DND-41 (cell line): ENCODE measurements at regions not wholly inside any gene's neighbourhood (a gene's known extent, or its start where the extent isn't known, plus 50 kb on each side); places are given as distances from the start of the nearest gene placed in this dataset.

ENCODE experiments used
- ATAC-seq: fragments of 200-7000 bp; cut with Tn5 transposase; 3 replicates; pipeline ENCODE4 v1.9.1; 2021; ENCODE audit warnings: low read depth; ENCODE audit not compliant: insufficient read depth
- DNase-seq: peaks from one replicate; pipeline ENCODE4 v3.0.0-alpha.2; 2020
- H2AFZ ChIP-seq: 2 replicates; pipeline ENCODE4 v1.6.0; 2012; ENCODE audit warnings: low read depth, low read length
- H3K27ac ChIP-seq: 2 replicates; pipeline ENCODE4 v1.5.1; 2012; ENCODE audit warnings: low read length, inconsistent platforms
- H3K27me3 ChIP-seq: fragments of 200-600 bp; sonication (generic); 2 replicates; pipeline ENCODE4 v1.6.0; 2012; ENCODE audit warnings: low read length, mild to moderate bottlenecking, inconsistent platforms; ENCODE audit not compliant: insufficient read depth, poor library complexity
- H3K36me3 ChIP-seq: 2 replicates; pipeline ENCODE4 v1.5.1; 2012; ENCODE audit warnings: low read length, inconsistent platforms; ENCODE audit not compliant: insufficient read depth
- H3K4me1 ChIP-seq: 2 replicates; pipeline ENCODE4 v1.5.1; 2012; ENCODE audit warnings: mild to moderate bottlenecking, low read length; ENCODE audit not compliant: insufficient read depth
- H3K4me2 ChIP-seq: 2 replicates; pipeline ENCODE4 v1.6.0; 2012; ENCODE audit warnings: mild to moderate bottlenecking, moderate library complexity, low read length, inconsistent platforms; ENCODE audit not compliant: insufficient read depth
- H3K4me3 ChIP-seq, 2 experiments: fragments of 200-600 bp in 1 of 2; shearing (Covaris generic) in 1 of 2; 2 replicates each; pipeline ENCODE4 v1.5.1; 2012 to 2016; ENCODE audit warnings: inconsistent platforms in 2 of 2, low read length in 2 of 2, mild to moderate bottlenecking in 2 of 2, low read depth in 1 of 2, moderate library complexity in 1 of 2
- H3K79me2 ChIP-seq: 2 replicates; pipeline ENCODE4 v1.6.0; 2012; ENCODE audit warnings: low read length, inconsistent platforms; ENCODE audit not compliant: insufficient read depth
- H3K9ac ChIP-seq: 2 replicates; pipeline ENCODE4 v1.6.0; 2012; ENCODE audit warnings: low read depth, mild to moderate bottlenecking, inconsistent platforms, low read length, moderate library complexity
- H3K9me3 ChIP-seq: 2 replicates; pipeline ENCODE4 v1.5.1; 2012; ENCODE audit warnings: low read length, moderate library complexity, mild to moderate bottlenecking, inconsistent platforms; ENCODE audit not compliant: insufficient read depth, severe bottlenecking
- H4K20me1 ChIP-seq: 2 replicates; pipeline ENCODE4 v1.6.0; 2012; ENCODE audit warnings: low read length; ENCODE audit not compliant: insufficient read depth
- CTCF ChIP-seq: IDR thresholded peaks from 2 replicates; pipeline ENCODE4 v1.5.1; 2012; ENCODE audit warnings: borderline replicate concordance, low read length, moderate library complexity, mild to moderate bottlenecking; ENCODE audit not compliant: poor library complexity, severe bottlenecking; ENCODE audit errors: extremely low read depth
- EZH2 ChIP-seq: IDR thresholded peaks from 3 replicates; pipeline ENCODE4 v1.6.1; 2012; ENCODE audit warnings: borderline replicate concordance, low read depth, mild to moderate bottlenecking, moderate library complexity, low read length, inconsistent platforms; ENCODE audit not compliant: severe bottlenecking

- Histone ChIP-seq H3K9ac (no peak overlapping the region), H4K20me1 (no peaks in the 10 kb centered on the region), H3K9me3 (peaks cover 2% of the 10 kb centered on the region), H3K27ac (no peak overlapping the region; the same call in 1 of the 2 replicates), H3K4me2 (no peak overlapping the region), H3K4me1 (peaks cover 5% of the 10 kb centered on the region; the same call in 1 of the 2 replicates), H3K4me3 (no peak overlapping the region), H3K36me3 (no peaks in the 10 kb centered on the region), H3K79me2 (no peaks in the 10 kb centered on the region), H2AFZ (no peak overlapping the region), H3K27me3 (no peaks in the 10 kb centered on the region)
- DNase-seq: no peak
- no peak for TF ChIP-seq CTCF
- TF ChIP-seq EZH2: no peak
- 0 out of 3 replicates have a peak, but pooled peaks have one; percentile 31 for ATAC-seq
Observed at GRCh38 chr2:100653449-100654035, 90.7 kb downstream of the PDCL3 start.

GRCh38 chr2:100654611-100655010 is 91.8 kb downstream of the PDCL3 start:
- no peaks in the 10 kb centered on the region for H3K9me3 ChIP-seq
- no peak for ATAC-seq
- DNase-seq: no peak

GRCh38 chr2:100655446-100655845 is 92.7 kb downstream of the PDCL3 start:
- DNase-seq: no peak
- Histone ChIP-seq H3K27ac (no peak overlapping the region), H3K79me2 (no peaks in the 10 kb centered on the region), H3K4me3 (no peak overlapping the region), H4K20me1 (no peaks in the 10 kb centered on the region), H3K9ac (no peak overlapping the region), H2AFZ (no peak overlapping the region), H3K4me1 (peaks cover 14% of the 10 kb centered on the region), H3K27me3 (no peaks in the 10 kb centered on the region), H3K36me3 (no peaks in the 10 kb centered on the region), H3K4me2 (no peak overlapping the region), H3K9me3 (no peaks in the 10 kb centered on the region)
- TF ChIP-seq CTCF: no peak
- no peak for TF ChIP-seq EZH2
- ATAC-seq: no peak

More at GRCh38 chr2:100654611-100655010, 91.8 kb downstream of the PDCL3 start:
- no peak overlapping the region for H2AFZ ChIP-seq
- no peak overlapping the region for H3K4me2 ChIP-seq
- no peaks in the 10 kb centered on the region for H3K79me2 ChIP-seq
- no peak overlapping the region for H3K27ac ChIP-seq
- H3K36me3 ChIP-seq: no peaks in the 10 kb centered on the region
- no peaks in the 10 kb centered on the region for H3K27me3 ChIP-seq
- H3K4me1 ChIP-seq: peaks cover 10% of the 10 kb centered on the region
- TF ChIP-seq EZH2 (no peak), CTCF (no peak)
- no peak overlapping the region for H3K9ac ChIP-seq
- H3K4me3 ChIP-seq: no peak overlapping the region
- H4K20me1 ChIP-seq: no peaks in the 10 kb centered on the region
